Hepatic stellate cell (primary cell): ENCODE measurements at regions not wholly inside any gene's neighbourhood (a gene's known extent, or its start where the extent isn't known, plus 50 kb on each side); places are given as distances from the start of the nearest gene placed in this dataset.
"Not testable (repeated sequence)": the region's sequence is repeated elsewhere in the genome, so short reads cannot be mapped to it uniquely, and the experiment has no call there.

Experiments
- DNase-seq: peaks from one replicate; pipeline ENCODE4 v3.0.0; 2011; ENCODE audit warnings: low spot score

DNA sequence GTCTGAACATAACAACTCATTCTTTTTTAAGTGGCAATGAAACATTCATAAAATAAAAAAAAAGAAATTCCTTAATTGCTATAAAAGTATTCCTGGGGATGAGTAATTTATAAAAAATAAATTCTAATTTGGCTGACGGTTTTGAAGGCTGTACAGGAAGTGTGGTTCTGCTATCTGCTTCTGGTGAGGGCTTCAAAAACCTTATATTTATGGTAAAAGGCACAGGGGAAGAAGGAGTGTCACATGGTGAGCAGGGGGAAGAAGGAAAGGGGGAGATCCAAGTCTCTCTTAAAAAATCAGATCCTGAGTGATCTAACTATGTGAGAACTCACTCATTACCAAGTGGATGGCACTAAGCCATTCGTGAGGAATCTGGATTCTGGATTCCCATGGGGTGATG is 539.0 kb downstream of the GOLGA6L6 start:
- DNase-seq: not testable (repeated sequence)

DNA sequence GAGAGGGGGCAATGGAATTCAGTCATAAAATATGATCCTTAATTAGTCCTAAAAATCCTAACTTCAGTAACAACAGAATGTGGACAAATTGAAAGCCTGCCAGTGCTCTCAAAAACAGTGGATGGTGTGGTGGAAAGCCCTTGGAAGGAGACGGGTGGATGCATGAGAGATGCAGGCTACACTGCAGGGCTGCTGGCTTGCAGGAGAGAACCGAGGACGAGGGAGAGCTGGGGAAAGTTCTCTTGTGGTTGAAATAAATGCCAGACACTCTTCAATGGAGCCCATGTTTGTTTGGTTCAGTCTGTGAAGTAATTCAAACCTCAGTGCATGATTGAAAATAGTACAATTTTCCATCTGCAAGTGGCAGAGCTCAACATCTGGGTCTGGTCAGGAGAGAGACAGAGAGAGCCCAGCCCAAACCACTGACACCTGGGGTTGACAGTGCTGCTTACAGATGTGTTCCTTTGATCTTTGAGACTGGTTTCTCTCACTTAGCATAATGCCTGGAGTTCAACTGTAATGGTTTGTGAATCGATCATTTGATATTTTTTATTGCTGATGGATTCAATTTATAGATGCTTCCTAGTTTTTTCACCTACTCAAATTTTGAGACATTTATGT is 544.9 kb downstream of the GOLGA6L6 start:
- not testable (repeated sequence) for DNase-seq

DNA sequence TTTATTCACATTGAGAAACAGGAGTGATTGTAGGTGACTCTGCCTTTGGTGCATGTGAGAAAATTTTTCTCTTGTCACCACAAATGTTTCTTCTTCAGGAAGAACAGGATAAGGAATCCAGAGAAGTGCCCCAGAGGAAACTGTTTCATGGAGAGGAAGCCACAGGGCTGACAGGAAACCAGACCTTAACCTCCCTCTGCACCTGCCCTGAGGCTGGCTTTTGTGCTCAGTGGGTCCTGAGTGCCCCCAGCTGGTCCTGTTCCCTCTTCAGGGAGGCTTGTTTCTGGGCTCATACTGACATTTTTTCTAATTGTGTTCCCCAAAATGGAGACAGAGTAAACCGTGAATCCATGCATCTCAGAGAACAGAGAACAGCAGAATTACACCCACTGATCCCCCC is 546.3 kb downstream of the GOLGA6L6 start:
- not testable (repeated sequence) for DNase-seq

DNA sequence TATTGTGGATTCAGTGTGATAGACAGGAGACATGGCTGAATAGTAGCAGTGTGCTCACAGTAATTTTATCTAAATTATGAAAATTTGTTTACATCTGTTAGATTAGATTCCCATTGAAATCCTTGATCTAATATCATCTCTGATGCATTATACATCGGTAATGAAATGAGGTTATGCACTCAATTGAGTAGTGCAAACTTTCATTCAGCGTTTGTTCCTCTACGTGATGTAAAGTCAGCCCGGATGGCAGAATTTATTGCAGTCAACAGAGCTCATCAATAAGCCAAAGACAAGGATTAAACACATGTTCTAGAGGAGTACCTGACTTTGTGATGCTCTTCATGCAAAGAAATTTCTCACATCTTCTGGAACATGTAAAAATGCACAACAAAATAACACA is 549.2 kb downstream of the GOLGA6L6 start:
- DNase-seq: no peak

DNA sequence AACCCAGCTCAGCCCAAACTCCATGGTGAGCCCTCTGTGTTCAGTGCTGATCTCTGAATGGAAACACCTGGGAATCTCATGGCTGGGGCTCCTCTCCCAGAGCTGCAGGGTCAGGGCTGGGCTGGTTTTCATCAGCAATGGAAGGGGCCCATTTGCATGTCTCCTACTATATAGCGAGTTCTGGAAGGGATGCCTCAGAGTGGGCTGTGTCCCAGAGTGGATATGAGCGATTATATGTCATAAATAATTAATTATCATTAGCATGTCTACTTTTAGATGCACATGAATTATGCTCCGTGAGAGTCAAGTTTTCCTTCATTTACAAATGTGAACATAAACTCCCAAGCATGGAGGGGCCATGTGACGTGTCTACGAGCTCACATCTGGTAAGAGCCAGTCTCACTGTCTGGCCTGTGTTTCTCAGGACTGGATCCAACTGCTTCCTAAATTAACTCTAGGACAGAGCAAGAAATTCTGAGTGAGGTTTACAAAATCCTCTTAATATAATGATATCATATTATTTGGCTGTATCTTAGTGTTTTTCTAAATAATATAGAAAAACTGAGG is 553.4 kb downstream of the GOLGA6L6 start:
- DNase-seq: no peak

DNA sequence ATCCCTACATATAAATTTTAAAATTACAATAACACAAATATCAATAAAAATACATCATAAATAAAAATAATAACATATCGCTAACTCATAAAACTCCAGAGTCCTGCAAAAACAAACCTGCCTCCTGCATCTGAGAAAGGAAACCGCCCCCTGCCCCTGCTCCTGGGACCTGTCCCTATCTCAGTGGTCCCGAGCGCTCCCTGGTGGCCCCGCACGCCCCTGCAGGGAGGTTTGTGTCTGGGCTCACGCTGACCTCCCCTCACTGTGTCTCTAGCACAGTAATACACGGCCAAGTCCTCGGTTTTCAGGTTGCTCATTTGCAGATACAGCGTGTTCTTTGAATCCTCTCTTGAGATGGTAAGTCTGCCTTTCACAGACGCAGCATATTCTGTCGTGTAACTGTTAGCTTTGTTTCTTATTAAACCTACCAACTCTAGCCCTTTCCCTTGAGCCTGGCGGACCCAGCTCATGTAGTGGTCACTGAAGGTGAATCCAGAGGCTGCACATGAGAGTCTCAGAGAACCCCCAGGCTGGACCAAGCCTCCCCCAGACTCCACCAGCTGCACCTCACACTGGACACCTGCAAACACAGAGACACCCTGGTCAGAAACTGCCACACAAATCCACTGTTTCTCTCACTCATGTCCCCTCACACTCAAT is 554.1 kb downstream of the GOLGA6L6 start:
- DNase-seq: no peak

DNA sequence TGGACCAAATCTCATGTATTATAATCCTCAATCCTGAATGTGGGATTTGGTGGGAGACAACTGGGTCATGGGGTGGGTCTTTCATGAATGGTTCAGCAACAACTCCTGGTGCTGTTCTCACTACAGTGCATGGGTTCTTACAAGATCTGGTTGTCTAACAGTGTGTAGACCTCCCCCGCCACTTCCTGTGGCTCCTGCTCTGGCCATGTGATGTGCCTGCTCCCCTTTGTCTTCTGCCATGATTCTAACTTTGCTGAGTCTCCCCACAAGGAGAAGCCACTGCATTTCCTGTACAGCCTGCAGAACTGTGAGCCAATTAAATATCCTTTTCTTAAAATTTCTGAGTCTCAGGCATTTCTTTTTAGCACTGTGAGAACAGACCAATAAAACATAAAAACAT is 557.5 kb downstream of the GOLGA6L6 start:
- no peak for DNase-seq

DNA sequence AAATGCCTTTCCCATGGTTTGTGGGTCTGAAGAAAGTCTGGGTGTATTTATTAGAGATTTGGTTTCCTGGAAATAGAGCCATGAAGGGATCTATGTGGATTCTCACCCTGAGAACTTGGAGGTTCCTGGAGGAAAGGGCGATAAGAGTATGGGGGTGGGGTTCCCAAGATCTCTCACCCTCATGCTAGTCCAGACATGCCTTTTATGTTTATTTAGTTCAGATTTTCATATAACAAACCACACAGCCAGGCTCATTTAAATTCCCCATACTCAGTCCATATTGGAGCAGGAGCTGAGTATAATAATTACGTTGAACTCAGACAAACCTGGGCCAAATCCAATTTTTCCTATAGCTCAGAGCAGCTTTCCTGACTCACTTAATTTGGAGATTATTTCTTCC is 566.6 kb downstream of the GOLGA6L6 start:
- no peak for DNase-seq

DNA sequence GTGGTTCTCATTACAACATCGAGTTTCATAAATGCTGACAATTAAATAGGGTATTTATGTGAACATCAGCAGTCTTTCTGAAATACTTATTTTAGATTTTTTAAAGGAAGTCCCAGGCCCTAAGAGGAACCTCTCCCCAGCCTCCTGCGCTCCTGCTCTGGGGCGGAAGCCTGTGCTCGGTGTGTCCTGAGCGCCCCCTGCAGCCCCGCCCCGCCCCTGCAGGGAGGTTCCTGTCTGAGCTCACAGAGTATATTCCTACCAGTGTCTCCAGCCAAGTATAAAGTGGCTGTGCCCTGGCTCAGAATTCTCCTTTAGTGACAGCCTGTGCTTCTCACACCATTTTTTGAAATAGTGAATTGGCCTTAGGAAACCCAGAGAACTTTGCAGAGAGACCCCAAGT is 567.9 kb downstream of the GOLGA6L6 start:
- no peak for DNase-seq

DNA sequence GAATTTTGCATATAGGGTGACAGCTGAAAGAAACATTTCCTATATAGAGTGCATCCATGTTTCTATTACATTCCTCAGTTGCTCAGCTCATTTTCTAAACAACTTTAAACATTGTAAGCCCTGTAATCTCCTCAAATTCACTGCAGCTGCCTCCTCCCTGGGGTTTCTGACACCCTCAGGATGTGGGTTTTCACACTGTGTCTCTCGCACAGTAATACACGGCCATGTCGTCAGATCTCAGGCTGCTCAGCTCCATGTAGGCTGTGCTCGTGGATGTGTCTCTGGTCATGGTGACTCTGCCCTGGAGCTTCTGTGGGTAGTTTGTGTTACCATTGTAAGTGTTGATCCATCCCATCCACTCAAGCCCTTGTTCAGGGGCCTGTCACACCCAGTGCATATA is 569.0 kb downstream of the GOLGA6L6 start:
- not testable (repeated sequence) for DNase-seq

DNA sequence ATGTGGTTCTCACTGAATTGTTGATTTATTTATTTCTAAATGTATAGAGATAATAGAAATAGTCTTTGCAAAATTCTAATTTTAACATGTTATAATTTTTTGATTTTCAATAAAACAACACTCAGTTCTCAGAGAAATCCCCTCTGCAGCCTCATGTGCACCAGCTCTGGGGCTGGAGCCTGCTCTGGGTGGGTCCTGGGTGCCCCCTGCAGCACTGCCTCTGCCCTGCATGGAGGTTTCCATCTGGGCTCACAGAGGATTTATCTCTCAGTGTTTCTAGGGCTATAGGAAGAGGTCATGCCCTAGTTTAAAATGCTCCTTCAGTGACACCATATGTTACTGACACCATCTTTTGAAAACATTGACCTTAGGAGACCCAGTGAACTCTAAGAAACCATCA is 576.0 kb downstream of the GOLGA6L6 start:
- DNase-seq: not testable (repeated sequence)

DNA sequence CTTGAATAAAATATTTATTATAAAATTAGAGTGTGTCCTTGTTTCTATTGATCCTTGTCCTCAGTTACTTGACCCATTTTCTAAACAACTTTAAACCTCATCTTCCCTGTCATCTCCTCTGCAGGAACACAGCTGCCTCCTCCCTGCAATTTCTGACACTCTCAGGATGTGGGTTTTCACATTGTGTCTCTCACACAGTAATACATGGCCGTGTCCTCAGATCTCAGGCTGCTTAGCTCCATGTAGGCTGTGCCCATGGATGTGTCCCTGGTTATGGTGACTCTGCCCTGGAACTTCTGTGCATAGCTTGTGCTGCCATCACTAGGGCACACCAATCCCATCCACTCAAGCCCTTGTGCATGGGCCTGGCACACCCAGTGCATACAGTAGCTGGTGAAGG is 577.1 kb downstream of the GOLGA6L6 start:
- DNase-seq: not testable (repeated sequence)

DNA sequence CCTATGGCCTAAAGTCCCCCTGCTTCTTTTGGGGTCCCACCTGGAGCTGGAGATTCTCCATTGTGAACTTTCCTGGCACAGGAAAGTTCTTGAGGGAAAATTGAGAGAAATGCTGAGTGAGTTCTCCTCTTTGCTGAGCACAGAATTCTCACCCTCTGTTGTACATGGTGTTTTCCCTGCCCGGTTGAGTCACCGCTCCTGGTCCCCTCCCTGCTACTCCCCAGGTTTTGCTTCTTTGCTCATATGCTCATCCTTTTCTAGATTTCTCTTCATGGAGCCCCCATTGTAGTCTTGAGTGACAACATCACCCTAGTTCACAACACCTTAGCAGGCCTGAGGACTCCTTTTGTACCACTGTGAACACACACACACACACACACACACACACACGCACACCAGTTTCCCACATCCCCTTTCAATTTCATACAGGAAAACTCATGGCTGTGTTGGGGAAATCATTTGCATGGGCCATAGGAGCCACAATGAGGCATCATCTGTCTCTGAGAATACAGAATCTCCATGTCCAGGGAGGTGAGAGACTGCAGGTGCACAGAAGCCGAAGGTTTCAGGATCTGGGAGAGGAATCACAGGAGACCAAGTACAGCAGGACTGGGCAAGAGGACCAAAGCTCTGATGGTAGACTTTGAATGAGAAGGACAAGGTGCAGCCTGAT is 585.3 kb downstream of the GOLGA6L6 start:
- DNase-seq: no peak

DNA sequence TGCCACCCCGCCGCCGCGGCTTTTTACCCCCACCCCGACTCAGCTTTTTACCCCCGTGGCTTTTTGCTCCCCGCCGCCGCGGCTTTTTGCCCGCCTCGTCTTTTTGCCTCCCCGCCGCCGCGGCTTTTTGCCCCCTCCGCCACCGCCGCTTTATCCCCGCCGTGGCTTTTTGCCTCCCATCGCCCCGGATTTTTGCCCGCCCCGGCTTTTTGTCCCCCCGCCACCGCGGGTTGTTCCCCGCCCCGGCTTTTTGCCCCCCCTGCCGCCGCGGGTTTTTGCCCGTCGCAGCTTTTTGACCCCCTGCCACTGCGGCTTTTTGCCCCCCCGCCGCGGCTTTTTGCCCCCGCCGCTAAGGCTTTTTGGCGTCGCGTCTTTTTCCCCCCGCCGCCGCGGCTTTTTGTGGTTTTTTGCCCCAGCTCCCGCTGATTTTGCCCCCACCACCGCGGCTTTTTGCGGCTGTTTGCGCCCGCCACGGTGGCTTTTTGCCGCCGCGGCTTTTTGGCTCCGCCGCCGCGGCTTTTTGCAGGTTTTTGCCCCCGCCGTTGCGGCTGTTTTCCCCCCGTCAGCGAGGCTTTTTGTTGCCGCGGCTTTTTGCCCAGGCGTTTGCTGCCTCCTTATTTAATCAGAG is 597.2 kb downstream of the GOLGA6L6 start:
- no peak for DNase-seq

DNA sequence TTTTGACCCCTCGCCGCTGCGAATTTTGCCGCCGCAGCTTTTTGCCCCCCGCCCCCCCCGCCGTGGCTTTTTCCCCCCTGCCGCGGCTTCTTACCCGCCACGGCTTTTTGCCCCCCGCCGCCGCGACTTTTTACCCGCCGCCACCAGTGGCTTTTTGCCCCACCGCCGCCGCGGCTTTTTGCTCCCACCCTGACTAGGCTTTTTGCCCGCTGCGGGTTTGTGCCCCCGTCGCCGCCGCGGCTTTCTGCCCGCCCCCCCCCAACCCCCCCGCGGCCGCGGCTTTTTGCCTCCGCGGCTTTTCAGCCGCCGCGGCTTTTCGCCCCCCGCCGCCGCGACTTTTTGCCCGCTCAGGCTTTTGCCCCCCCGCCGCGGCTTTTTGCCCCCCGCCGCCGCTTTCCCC is 598.1 kb downstream of the GOLGA6L6 start:
- no peak for DNase-seq

DNA sequence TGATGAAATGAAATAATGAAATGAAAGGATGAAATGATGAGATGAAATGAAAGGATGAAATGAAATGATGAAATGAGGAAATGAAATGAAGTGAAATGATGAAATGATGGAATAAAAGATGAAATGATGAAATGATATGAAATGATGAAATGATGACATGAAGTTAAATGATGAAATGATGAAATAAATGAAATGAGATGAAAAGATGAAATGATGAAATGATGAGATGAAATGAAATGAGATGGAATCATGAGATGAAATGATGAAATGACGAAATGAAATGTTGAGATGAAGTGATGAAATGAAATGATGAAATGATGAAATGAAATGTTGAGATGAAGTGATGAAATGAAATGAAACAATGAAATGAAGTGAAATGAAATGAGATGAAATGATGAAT is 638.3 kb downstream of the GOLGA6L6 start:
- not testable (repeated sequence) for DNase-seq

DNA sequence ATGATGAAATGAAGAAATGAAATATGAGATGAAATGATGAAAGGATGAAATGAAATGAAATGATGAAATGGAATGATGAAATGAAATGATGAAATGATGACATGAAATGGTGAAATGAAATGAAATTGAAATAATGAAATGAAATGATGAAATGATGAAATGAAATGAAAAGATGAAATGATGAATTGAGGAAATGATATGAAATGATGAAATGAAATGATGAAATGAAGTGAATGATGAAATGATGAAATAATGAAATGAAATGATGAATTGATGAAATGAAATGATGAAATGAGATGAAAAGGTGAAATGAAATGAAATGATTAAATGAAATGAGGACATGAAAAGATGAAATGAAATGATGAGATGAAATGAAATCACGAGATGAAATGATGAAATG is 639.2 kb downstream of the GOLGA6L6 start:
- DNase-seq: not testable (repeated sequence)

DNA sequence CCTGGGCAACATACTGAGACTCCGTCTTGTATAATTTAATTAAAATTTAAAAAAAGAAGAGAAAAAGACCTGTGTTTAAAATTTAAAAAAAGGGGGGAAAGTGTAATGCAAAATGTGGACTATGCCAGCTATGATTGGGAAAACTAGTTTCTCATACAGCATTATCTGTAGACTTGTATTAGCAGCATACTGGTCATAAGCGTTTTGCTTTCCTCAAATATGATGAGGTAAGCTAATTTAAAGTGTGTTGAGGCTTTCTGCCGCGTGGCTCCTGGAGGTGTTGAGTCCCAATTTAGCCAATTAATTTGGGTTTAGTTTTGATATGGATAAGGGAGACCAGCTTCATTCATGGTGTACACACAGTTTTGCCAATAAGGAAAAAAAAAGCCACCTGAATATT is 640.2 kb downstream of the GOLGA6L6 start:
- not testable (repeated sequence) for DNase-seq

DNA sequence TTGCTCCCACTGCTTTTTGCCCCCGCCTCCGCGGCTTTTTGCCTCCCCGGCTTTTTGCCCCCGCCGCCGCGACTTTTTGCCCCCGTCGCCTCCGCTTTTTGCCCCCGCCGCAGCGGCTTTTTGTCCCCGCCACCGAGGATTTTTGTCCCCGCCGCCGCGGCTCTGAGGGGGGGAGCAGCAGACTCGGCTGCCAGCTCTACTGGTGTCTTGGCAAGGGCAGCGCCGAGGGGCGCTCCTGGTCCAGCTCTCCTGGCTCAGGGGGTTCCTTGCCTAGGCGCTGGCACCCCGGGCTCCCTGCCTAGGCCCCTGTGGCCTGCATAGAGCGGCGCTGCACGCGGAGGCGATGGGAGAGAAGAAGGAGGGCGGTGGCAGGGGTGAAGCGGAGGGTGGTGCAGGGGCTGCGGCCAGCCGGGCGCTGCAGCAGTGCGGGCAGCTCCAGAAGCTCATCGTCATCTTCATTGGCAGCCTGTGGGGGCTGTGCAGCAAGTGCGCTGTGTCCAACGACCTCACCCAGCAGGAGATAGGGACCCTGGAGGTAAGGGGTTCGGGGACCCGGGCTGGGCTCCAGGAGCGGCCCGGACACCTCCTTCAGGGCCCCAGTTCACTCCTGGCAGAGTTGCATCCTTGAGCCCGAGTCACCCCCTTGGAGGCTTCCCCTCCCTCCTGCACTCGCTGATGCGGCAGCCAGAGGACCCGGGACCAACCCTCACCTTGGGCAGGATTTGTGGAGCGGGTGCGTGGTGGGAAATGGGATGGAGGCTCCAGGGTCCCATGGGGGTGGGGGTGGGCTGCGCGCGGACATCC is 642.4 kb downstream of the GOLGA6L6 start:
- no peak for DNase-seq

DNA sequence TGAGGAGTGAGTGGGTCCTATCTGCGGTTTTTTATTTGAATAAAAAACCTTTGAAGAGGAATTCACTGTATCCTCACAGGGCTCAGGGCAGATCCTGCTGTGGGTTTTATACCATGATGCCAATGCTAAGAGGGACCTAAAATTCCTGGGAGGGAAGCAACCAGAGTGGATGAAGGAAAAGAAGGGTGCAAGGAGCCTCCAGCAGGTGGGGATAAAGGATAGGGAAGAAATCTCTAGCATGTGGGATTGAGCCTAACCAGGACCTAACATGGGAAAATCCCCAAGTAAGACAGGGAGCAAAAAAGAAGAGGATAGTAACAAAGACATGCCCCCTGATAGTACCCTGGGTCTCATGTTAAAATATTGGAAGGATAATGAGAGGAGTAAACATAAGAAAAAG is 652.8 kb downstream of the GOLGA6L6 start:
- not testable (repeated sequence) for DNase-seq

DNA sequence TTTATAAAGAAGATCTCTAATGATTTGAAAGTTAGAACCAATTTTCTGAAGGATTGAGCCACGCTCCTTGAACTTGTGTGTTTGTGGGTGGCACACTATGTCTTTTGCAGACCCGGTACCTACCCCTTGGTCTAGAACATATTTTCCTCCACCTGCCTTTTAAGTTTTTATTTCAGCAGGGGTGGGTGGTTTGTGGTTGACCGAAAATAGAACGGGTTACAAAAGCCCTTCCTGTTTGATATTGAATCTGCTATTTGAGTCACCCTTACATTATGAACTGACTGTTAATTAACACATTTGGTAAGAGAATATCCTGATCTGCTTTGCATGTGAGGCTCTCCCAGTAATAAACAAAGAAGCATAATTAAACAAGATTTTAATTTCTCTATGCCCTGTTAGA is 697.5 kb downstream of the GOLGA6L6 start:
- DNase-seq: not testable (repeated sequence)
